ENCODE measurements at regions not wholly inside any gene's neighbourhood (a gene's known extent, or its start where the extent isn't known, plus 50 kb on each side); places are given as distances from the start of the nearest gene placed in this dataset.

GRCh38 chr2:38174131-38174530 lies 98.2 kb upstream of the CYP1B1 start:
- no peak for TF ChIP-seq CTCF (IDR thresholded peaks at IDR 0.05; ENCODE audit: low read depth, low read length)
- no peaks in the 10 kb centered on the region for H3K36me3 ChIP-seq
- H3K27me3 ChIP-seq: no peaks in the 10 kb centered on the region
- H3K9me3 ChIP-seq (ENCODE audit: low read depth): no peaks in the 10 kb centered on the region
- H3K27ac ChIP-seq: no peak overlapping the region
- no peaks in the 10 kb centered on the region for H3K4me1 ChIP-seq (ENCODE audit: low read depth)
- H3K4me3 ChIP-seq: no peak overlapping the region
- no peak for DNase-seq (ENCODE audit: low read depth in 1 of 2, low spot score in 1 of 2)

- no peaks in the 10 kb centered on the region for H3K36me3 ChIP-seq
- no peak for TF ChIP-seq CTCF (IDR thresholded peaks at IDR 0.05; ENCODE audit: low read depth, low read length)
- H3K9me3 ChIP-seq (ENCODE audit: low read depth): no peaks in the 10 kb centered on the region
- H3K4me3 ChIP-seq: no peak overlapping the region
- H3K27me3 ChIP-seq: no peaks in the 10 kb centered on the region
- no peak for DNase-seq (ENCODE audit: low read depth in 1 of 2, low spot score in 1 of 2)
- no peaks in the 10 kb centered on the region for H3K4me1 ChIP-seq (ENCODE audit: low read depth)
- no peak overlapping the region for H3K27ac ChIP-seq
Observed at GRCh38 chr2:38173683-38174082, 97.7 kb upstream of the CYP1B1 start.

GRCh38 chr2:38171208-38171855 lies 95.4 kb upstream of the CYP1B1 start:
- no peaks in the 10 kb centered on the region for H3K36me3 ChIP-seq
- no peaks in the 10 kb centered on the region for H3K4me1 ChIP-seq (ENCODE audit: low read depth)
- no peak overlapping the region for H3K4me3 ChIP-seq
- H3K9me3 ChIP-seq (ENCODE audit: low read depth): no peaks in the 10 kb centered on the region
- H3K27ac ChIP-seq: no peak overlapping the region
- no peak for DNase-seq (ENCODE audit: low read depth in 1 of 2, low spot score in 1 of 2)
- no peak for TF ChIP-seq CTCF (IDR thresholded peaks at IDR 0.05; ENCODE audit: low read depth, low read length)
- H3K27me3 ChIP-seq: no peaks in the 10 kb centered on the region

- Histone ChIP-seq H3K9me3 (ENCODE audit: low read depth) (no peaks in the 10 kb centered on the region), H3K27me3 (no peaks in the 10 kb centered on the region), H3K4me3 (no peak overlapping the region), H3K36me3 (no peaks in the 10 kb centered on the region), H3K4me1 (ENCODE audit: low read depth) (no peaks in the 10 kb centered on the region), H3K27ac (no peak overlapping the region)
- TF ChIP-seq CTCF (IDR thresholded peaks at IDR 0.05; ENCODE audit: low read depth, low read length): no peak
- DNase-seq (ENCODE audit: low read depth in 1 of 2, low spot score in 1 of 2): no peak
Observed at GRCh38 chr2:38170733-38171132, 94.8 kb upstream of the CYP1B1 start.

GRCh38 chr2:38170067-38170466 lies 94.1 kb upstream of the CYP1B1 start:
- Histone ChIP-seq H3K4me1 (ENCODE audit: low read depth) (no peaks in the 10 kb centered on the region), H3K9me3 (ENCODE audit: low read depth) (no peaks in the 10 kb centered on the region), H3K36me3 (no peaks in the 10 kb centered on the region), H3K4me3 (no peak overlapping the region), H3K27me3 (no peaks in the 10 kb centered on the region), H3K27ac (no peak overlapping the region)
- no peak for TF ChIP-seq CTCF (IDR thresholded peaks at IDR 0.05; ENCODE audit: low read depth, low read length)
- no peak for DNase-seq (ENCODE audit: low read depth in 1 of 2, low spot score in 1 of 2)

Data from cardiac muscle cell (in vitro differentiated cells and primary cell).